Liver (tissue), 8 donors: ENCODE measurements at regions not wholly inside any gene's neighbourhood (a gene's known extent, or its start where the extent isn't known, plus 50 kb on each side); places are given as distances from the start of the nearest gene placed in this dataset.

ENCODE experiments used
- DNase-seq: peaks from one replicate; pipeline ENCODE4 v3.0.0-alpha.2; 2017; ENCODE audit warnings: low spot score
- H3K27ac ChIP-seq, 2 donors: one replicate each; pipeline ENCODE4 v1.7.0; 2013; ENCODE audit warnings: inconsistent platforms in 2 of 2, low read length in 2 of 2, control low read depth in 1 of 2, low read depth in 1 of 2, mild to moderate bottlenecking in 1 of 2
- H3K27me3 ChIP-seq, 4 donors: one replicate each; pipeline versions ENCODE4 v1.6.1 to v1.7.0; 2013; ENCODE audit warnings: low read length in 3 of 4, inconsistent platforms in 1 of 4, mild to moderate bottlenecking in 1 of 4, moderate library complexity in 1 of 4; ENCODE audit not compliant: control insufficient read depth in 4 of 4, insufficient read depth in 4 of 4
- H3K36me3 ChIP-seq, 4 donors: one replicate each; pipeline versions ENCODE4 v1.6.1 to v1.7.0; 2013; ENCODE audit warnings: low read length in 3 of 4, mild to moderate bottlenecking in 3 of 4, low read depth in 1 of 4, moderate library complexity in 1 of 4; ENCODE audit not compliant: control insufficient read depth in 4 of 4, insufficient read depth in 3 of 4
- H3K4me1 ChIP-seq, 4 donors: one replicate each; pipeline versions ENCODE4 v1.6.1 to v1.7.0; 2013; ENCODE audit warnings: low read length in 3 of 4, mild to moderate bottlenecking in 3 of 4, moderate library complexity in 1 of 4; ENCODE audit not compliant: control insufficient read depth in 4 of 4, insufficient read depth in 4 of 4
- H3K4me3 ChIP-seq, 3 donors: one replicate each; pipeline versions ENCODE4 v1.6.1 to v1.7.0; 2013; ENCODE audit warnings: low read length in 3 of 3, control low read depth in 1 of 3, low read depth in 1 of 3, mild to moderate bottlenecking in 1 of 3
- H3K9ac ChIP-seq, 2 donors: one replicate each; pipeline ENCODE4 v1.7.0; 2013; ENCODE audit warnings: low read length in 2 of 2, mild to moderate bottlenecking in 2 of 2, moderate library complexity in 2 of 2, control low read depth in 1 of 2, low read depth in 1 of 2
- H3K9me3 ChIP-seq, 4 donors: one replicate each; pipeline versions ENCODE4 v1.6.1 to v1.7.0; 2013; ENCODE audit warnings: low read length in 3 of 4; ENCODE audit not compliant: control insufficient read depth in 4 of 4
- ATF3 ChIP-seq: IDR thresholded peaks from 2 replicates; pipeline ENCODE4 v1.6.1; 2016; ENCODE audit warnings: antibody characterized with exemption
- CTCF ChIP-seq: fragments of 150-350 bp; IDR thresholded peaks from 2 replicates; pipeline ENCODE4 v1.5.1; 2017; ENCODE audit warnings: improper control_type of control experiment, low read depth, low read length; ENCODE audit not compliant: missing input control
- EGR1 ChIP-seq, 2 donors: IDR thresholded peaks; 2 replicates each; pipeline ENCODE4 v1.6.1; 2016 to 2018; ENCODE audit warnings: antibody characterized with exemption in 2 of 2, low read depth in 2 of 2
- FOXA2 ChIP-seq: IDR thresholded peaks from 2 replicates; pipeline ENCODE4 v1.6.1; 2016; ENCODE audit warnings: antibody characterized with exemption
- GABPA ChIP-seq, 2 donors: IDR thresholded peaks in 1 of 2; conservative IDR thresholded peaks in 1 of 2; 2 replicates each; pipeline ENCODE4 v1.6.1; 2016; ENCODE audit warnings: antibody characterized with exemption in 2 of 2, mild to moderate bottlenecking in 1 of 2, moderate library complexity in 1 of 2
- HNF4A ChIP-seq, 2 donors: conservative IDR thresholded peaks; 2 replicates each; pipeline ENCODE4 v1.6.1; 2016; ENCODE audit warnings: antibody characterized with exemption in 2 of 2, mild to moderate bottlenecking in 2 of 2
- HNF4G ChIP-seq: IDR thresholded peaks from 2 replicates; pipeline ENCODE4 v1.6.1; 2016; ENCODE audit warnings: antibody characterized with exemption
- JUND ChIP-seq, 2 donors: IDR thresholded peaks; 2 replicates each; pipeline ENCODE4 v1.6.1; 2016; ENCODE audit warnings: antibody characterized with exemption in 2 of 2
- MAX ChIP-seq: IDR thresholded peaks from 2 replicates; pipeline ENCODE4 v1.6.1; 2016; ENCODE audit warnings: antibody characterized with exemption
- NR2F2 ChIP-seq: IDR thresholded peaks from 2 replicates; pipeline ENCODE4 v1.6.1; 2016; ENCODE audit warnings: antibody characterized with exemption
- RAD21 ChIP-seq, 2 donors: IDR thresholded peaks; 2 replicates each; pipeline ENCODE4 v1.6.1; 2016; ENCODE audit warnings: antibody characterized with exemption in 2 of 2, mild to moderate bottlenecking in 2 of 2
- REST ChIP-seq: IDR thresholded peaks from 2 replicates; pipeline ENCODE4 v1.6.1; 2016; ENCODE audit warnings: antibody characterized with exemption, mild to moderate bottlenecking
- RXRA ChIP-seq, 2 donors: IDR thresholded peaks; 2 replicates each; pipeline ENCODE4 v1.6.1; 2017 to 2018; ENCODE audit warnings: antibody characterized with exemption in 2 of 2, mild to moderate bottlenecking in 1 of 2
- SP1 ChIP-seq: IDR thresholded peaks from 2 replicates; pipeline ENCODE4 v1.6.1; 2018; ENCODE audit warnings: antibody characterized with exemption, mild to moderate bottlenecking
- YY1 ChIP-seq: IDR thresholded peaks from 2 replicates; pipeline ENCODE4 v1.6.1; 2016; ENCODE audit warnings: antibody characterized with exemption, mild to moderate bottlenecking
- ZBTB33 ChIP-seq: IDR thresholded peaks from 2 replicates; pipeline ENCODE4 v1.6.1; 2016; ENCODE audit warnings: antibody characterized with exemption
- WGBS: extraction: QIAGEN DNeasy Blood & Tissue Kit; methylation state at CpG from one replicate; pipeline ENCODE4 v1.1.7; 2013; 5-methylcytosine and 5-hydroxymethylcytosine counted together
- donor health status: healthy.
- donor health status: healthy.
- donor health status: healthy.
- donor health status: healthy.
- donor health status: healthy.

- H3K27ac ChIP-seq = no peak overlapping the region
- no peak overlapping the region for H3K9ac ChIP-seq
- no peaks in the 10 kb centered on the region for H3K27me3 ChIP-seq
- 65% methylated on average over 1 of the region's 1 CpG for WGBS
- H3K4me3 ChIP-seq = no peak overlapping the region
- H3K9me3 ChIP-seq = no peaks in the 10 kb centered on the region
- no peak for DNase-seq
- TF ChIP-seq JUND (IDR thresholded peaks at IDR 0.05) = no peak
- TF ChIP-seq SP1 = no peak
- no peak for TF ChIP-seq NR2F2
- no peak for TF ChIP-seq CTCF
- TF ChIP-seq REST = no peak
- TF ChIP-seq YY1 = no peak
- TF ChIP-seq HNF4A (conservative IDR thresholded peaks at IDR 0.05) = no peak
- no peak for TF ChIP-seq MAX
- TF ChIP-seq ATF3 = no peak
- TF ChIP-seq FOXA2 = no peak
- no peak for TF ChIP-seq RXRA (IDR thresholded peaks at IDR 0.05)
- no peak for TF ChIP-seq ZBTB33
- TF ChIP-seq RAD21 (IDR thresholded peaks at IDR 0.05) = no peak
- TF ChIP-seq EGR1 (IDR thresholded peaks at IDR 0.05; ENCODE audit: low read depth in 2 of 2) = no peak
- no peak for TF ChIP-seq GABPA (IDR thresholded peaks at IDR 0.05 in 1 of 2, conservative IDR thresholded peaks at IDR 0.05 in 1 of 2)
- no peak for TF ChIP-seq HNF4G
- peaks cover 0 to 8% (median 1%) of the 10 kb centered on the region in 4 donors for H3K4me1 ChIP-seq
- H3K36me3 ChIP-seq = no peaks in the 10 kb centered on the region
Observed at GRCh38 chr1:26626994-26627393, 68.8 kb upstream of the ARID1A start.

GRCh38 chr1:26627954-26628353, 67.9 kb upstream of the ARID1A start:
- 82% methylated on average over 3 of the region's 3 CpGs for WGBS
- Histone ChIP-seq H3K27me3 (no peaks in the 10 kb centered on the region), H3K9me3 (no peaks in the 10 kb centered on the region), H3K9ac (no peak overlapping the region), H3K4me1 (peaks cover 0 to 8% (median 1%) of the 10 kb centered on the region in 4 donors), H3K36me3 (no peaks in the 10 kb centered on the region), H3K27ac (no peak overlapping the region), H3K4me3 (no peak overlapping the region)
- no peak for DNase-seq
- TF ChIP-seq REST = no peak
- no peak for TF ChIP-seq HNF4G
- no peak for TF ChIP-seq NR2F2
- TF ChIP-seq MAX = no peak
- no peak for TF ChIP-seq GABPA (IDR thresholded peaks at IDR 0.05 in 1 of 2, conservative IDR thresholded peaks at IDR 0.05 in 1 of 2)
